GM18861 (cell line): ENCODE measurements at regions not wholly inside any gene's neighbourhood (a gene's known extent, or its start where the extent isn't known, plus 50 kb on each side); places are given as distances from the start of the nearest gene placed in this dataset.

Experiments used
- ATAC-seq: cut with Tn5 transposase; IDR thresholded peaks from one replicate; pipeline ENCODE4 v1.9.1; 2021; ENCODE audit not compliant: unreplicated experiment

DNA sequence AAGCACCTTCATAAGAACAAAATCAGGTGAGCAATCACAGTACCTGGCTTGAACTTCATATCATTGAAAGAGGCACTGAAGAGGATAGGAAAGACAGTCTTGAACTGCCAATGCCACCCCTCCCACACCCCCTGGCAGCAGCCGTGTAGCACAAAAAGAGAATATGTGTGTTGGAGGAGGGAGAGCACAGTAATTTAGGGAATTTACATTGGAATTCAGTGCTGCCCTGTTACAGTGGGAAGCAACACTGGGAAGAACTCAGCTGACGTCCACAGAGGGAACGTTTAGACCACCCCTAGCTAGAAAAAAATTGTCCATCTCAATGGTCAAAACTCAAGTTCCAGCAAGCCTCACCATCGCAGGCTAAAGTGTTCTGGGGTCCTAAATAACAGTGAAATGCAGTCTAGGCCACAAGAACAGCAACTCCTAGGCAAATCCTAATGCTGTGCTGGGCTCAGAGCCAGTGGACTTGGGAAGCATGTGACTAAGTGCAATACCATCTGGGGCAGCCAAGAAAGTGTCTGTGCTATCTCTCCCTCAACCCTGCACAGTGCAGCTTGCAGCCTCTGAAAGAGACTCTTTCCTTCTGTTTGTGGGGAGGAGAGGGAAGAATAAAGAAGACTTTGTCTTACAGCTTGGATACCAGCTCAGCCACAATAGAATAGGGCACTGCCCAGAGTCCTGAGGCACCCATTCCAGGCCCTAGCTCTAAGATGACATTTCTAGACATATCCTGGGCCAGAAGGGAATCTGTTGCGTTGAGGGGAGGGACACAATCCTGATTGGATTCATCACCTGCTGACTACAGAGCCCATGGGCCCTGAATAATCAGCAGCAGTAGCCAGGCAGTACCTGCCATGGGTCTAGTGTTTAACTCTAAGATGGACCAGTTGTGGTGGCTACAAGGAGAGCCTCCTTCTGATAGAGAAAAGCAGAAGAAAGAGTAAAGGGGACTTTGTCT, 62.1 kb upstream of the VLDLR start:
- ATAC-seq, result no peak

DNA sequence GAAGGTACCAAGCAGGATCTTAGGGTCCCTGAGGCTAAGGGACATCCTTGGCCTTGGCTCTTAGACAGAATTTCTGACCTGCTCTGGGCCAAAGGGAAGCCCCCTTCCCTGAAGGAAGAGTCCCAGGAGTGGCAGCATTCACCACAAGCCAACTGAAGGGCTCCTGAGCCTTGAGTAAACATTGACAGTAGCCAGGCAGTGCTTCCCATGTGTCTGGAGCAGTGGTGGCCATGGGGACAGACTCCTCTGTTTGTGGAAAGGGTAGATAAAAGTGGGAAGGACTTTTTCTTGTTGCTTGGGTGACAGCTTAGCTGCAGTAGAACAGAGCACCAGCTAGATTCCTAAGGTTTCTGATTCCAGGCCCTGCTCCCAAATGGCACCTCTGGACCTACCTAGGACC, 61.4 kb upstream of the VLDLR start:
- ATAC-seq, result no peak

DNA sequence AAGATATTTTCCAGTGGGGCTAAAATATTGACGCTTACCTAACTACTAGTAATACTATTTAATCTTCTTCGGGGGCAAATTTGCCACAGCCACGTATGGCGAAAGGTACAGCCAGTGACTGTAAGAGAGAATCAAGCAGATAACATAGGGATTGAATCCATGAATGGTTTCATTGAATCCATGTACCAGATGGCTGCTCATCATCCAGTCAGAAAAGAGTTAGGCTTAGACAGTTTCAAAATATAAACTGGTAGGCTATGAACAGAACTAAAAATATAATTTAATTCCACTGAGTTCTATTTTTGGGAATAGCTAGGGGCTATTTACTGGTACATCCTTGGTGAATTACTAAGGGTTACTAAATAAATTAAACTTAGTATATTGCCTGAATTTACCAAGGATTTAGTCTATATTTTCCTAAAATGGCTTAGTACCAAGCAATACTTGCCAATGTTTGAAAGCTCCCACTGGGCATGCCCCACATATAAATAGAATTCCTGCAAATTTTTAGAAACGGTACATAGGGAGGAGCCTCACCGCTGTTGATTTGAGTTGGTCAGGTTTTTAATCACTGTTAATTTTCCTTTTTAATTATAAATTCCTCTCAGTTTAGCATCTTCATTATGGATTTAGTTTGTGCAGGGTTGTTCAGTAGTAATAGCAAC, 55.8 kb upstream of the VLDLR start:
- ATAC-seq, result no peak

DNA sequence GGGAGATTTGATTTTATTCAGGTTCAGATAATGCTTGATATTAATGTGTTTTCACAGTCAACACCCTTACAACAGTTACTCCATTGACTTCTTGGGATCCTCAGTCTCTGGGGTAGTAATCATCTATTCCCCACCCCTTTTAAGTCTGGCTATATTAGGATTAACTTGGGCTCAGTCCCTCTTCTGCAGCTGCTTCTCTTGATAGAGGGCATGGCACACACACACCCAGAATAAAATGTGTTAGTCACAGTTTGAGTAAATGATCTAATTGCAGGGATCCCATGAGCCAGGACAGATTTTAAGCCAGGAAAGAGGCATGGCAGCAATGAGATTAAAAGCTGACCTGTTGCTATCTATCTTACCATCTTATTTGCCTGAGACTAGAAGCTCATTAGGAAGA, 53.7 kb upstream of the VLDLR start:
- ATAC-seq, result no peak

DNA sequence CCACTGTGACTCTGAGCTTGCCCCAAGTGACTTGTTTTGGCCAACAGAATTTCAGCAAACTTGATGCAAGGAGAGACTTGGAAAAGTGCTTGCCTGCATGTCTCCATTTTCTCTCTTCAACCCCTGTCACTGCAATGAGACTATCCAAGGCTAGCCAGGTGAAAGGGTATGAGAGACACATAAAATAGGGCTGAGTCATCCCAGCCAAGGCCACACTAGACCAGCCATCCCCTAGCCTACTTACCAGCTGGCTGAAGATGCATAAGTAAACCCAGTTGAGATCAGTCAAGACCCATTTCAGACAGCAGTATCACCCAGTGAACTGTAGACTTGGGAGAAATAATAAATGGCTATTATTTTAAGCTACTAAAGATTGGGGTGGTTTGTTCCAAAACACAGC, 52.9 kb upstream of the VLDLR start:
- ATAC-seq, result no peak

DNA sequence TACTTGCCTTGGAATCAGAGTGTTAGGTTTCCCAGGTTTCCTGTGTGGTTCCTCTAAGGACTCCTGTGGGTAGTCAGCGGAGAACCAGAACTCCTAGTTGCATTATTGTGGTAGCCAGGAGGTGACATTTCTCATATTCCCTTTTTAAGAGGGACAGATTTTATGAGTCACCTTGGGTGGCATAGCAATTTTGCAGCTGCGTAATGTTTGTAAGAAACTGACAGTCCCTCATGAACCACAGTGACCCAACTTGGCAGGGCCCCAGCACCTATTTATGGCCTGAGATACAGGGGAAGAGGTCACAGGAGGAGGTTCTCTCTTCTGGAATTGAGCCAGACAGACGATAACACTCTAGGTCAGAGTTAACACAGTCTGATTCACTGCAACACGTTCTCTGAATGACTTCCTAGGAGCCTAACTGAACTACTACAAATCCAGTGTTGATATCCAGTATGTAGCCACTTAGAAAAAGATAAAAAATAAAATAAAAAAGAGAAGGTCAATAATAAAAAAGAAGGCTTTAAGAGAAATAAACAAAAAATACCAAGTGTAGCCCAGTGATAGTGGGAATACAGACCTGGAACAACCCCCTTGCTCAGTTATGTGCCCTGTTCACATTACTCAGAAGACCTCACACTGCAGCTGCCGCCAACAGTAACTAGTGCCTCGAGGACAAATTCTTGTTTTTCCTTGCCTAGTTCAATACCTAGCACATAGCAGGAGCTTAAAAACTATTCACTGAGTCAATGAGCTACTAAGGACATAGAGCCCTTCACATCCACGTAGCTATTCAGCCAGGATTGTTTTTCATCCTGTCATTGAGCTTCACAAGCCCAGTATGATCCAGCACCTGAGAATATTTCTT, 50.7 kb upstream of the VLDLR start:
- ATAC-seq, result peak; percentile 91
